Lower leg skin (tissue), 3 donors: ENCODE measurements at regions not wholly inside any gene's neighbourhood (a gene's known extent, or its start where the extent isn't known, plus 50 kb on each side); places are given as distances from the start of the nearest gene placed in this dataset.

Experiments
- POLR2A ChIP-seq, 2 donors: fragments of 450-650 bp; IDR thresholded peaks; one replicate each; pipeline ENCODE4 v1.6.1; 2016 to 2017; ENCODE audit warnings: antibody characterized with exemption in 2 of 2, mild to moderate bottlenecking in 1 of 2, moderate library complexity in 1 of 2
- TF ChIP-seq, protein P1 (sequence below), 3 donors: fragments of 450-650 bp; IDR thresholded peaks; one replicate each; pipeline ENCODE4 v1.5.1; 2016; ENCODE audit warnings: antibody characterized with exemption in 3 of 3, mild to moderate bottlenecking in 3 of 3, moderate library complexity in 2 of 3

DNA sequence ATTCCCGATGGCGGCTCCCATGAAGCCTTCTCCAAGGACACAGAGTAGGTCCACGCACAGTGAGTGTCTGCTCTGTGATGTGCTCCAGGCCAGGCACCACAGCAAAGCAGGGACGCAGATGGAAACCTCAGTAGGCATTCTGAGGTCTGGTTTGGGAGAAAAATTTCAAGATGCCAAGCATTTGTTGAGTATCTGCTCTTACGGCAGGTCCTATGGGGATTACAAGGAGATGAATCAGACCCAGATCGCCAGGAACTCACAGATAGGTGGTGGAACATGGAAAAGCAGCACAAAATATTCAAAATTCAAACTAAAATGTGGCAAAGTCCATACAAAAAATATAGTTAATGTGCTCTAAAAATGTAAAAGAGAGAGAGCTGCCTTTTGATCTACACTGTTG lies 684.9 kb upstream of the TMEM132C start:
- TF ChIP-seq, protein P1, sequence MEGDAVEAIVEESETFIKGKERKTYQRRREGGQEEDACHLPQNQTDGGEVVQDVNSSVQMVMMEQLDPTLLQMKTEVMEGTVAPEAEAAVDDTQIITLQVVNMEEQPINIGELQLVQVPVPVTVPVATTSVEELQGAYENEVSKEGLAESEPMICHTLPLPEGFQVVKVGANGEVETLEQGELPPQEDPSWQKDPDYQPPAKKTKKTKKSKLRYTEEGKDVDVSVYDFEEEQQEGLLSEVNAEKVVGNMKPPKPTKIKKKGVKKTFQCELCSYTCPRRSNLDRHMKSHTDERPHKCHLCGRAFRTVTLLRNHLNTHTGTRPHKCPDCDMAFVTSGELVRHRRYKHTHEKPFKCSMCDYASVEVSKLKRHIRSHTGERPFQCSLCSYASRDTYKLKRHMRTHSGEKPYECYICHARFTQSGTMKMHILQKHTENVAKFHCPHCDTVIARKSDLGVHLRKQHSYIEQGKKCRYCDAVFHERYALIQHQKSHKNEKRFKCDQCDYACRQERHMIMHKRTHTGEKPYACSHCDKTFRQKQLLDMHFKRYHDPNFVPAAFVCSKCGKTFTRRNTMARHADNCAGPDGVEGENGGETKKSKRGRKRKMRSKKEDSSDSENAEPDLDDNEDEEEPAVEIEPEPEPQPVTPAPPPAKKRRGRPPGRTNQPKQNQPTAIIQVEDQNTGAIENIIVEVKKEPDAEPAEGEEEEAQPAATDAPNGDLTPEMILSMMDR (IDR thresholded peaks at IDR 0.05) = no peak
- TF ChIP-seq POLR2A (IDR thresholded peaks at IDR 0.05) = no peak
